ENCODE measurements at regions not wholly inside any gene's neighbourhood (a gene's known extent, or its start where the extent isn't known, plus 50 kb on each side); places are given as distances from the start of the nearest gene placed in this dataset.
A peak's percentile ranks its signal among the peaks of the same experiment; 100 is the strongest.

DNA sequence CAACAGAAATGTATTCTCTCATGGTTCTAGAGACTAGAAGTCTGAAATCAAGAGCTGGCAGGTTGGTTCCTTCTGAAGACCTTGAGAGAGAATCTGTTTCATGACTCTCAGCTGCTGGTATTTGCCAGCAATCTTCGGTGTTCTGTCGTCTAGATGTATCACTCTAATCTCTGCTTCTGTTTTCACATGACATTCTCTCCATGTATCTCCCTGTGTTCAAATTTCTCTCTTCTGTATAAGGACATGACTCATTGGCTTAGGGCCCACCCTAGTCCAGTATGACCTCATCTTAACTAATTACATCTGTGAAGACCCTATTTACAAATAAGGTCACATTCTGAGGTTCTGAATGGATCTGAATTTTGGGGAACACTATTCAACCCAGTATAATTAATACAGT, 82.3 kb downstream of the ANKRD7 start:
- Histone ChIP-seq H3K36me3 (ENCODE audit: control insufficient read depth, low read length) (no peaks in the 10 kb centered on the region), H3K27me3 (ENCODE audit: control insufficient read depth, low read length) (peaks cover 30% of the 10 kb centered on the region), H3K4me1 (ENCODE audit: control insufficient read depth, low read length) (peaks cover 7% of the 10 kb centered on the region), H3K27ac (ENCODE audit: low read depth, low read length) (no peak overlapping the region), H3K9me2 (replicated peaks; ENCODE audit: control insufficient read depth, low read length) (no peaks in the 10 kb centered on the region), H3K4me3 (ENCODE audit: low read length) (no peak overlapping the region), H3K79me2 (ENCODE audit: control insufficient read depth, low read length) (no peaks in the 10 kb centered on the region), H3K9me3 (ENCODE audit: control insufficient read depth, insufficient read depth, low read length) (peaks cover 12% of the 10 kb centered on the region; the same call in 1 of the 2 replicates), H3K4me2 (ENCODE audit: low read length) (no peak overlapping the region), H3F3A (ENCODE audit: control insufficient read depth, insufficient read depth) (no peaks in the 10 kb centered on the region), H4K20me1 (ENCODE audit: control insufficient read depth, insufficient read depth, low read depth, low read length) (no peaks in the 10 kb centered on the region)
- TF ChIP-seq EZH2phosphoT487 (IDR thresholded peaks at IDR 0.05; ENCODE audit: borderline replicate concordance, low read length) (no peak), CTCF (IDR thresholded peaks at IDR 0.05; ENCODE audit: low read depth, low read length, poor library complexity, severe bottlenecking) (no peak)

GRCh38 chr7:118311121-118311836, 86.8 kb downstream of the ANKRD7 start:
- Histone ChIP-seq H3K4me1 (ENCODE audit: control insufficient read depth, low read length) (peaks cover 8% of the 10 kb centered on the region), H3K9me3 (ENCODE audit: control insufficient read depth, insufficient read depth, low read length) (peaks cover 12% of the 10 kb centered on the region; the same call in 1 of the 2 replicates), H3K36me3 (ENCODE audit: control insufficient read depth, low read length) (no peaks in the 10 kb centered on the region), H3K4me2 (ENCODE audit: low read length) (peak overlapping the region; percentile 3; the same call in 1 of the 2 replicates), H4K20me1 (ENCODE audit: control insufficient read depth, insufficient read depth, low read depth, low read length) (no peaks in the 10 kb centered on the region), H3K79me2 (ENCODE audit: control insufficient read depth, low read length) (no peaks in the 10 kb centered on the region), H3K9me2 (replicated peaks; ENCODE audit: control insufficient read depth, low read length) (no peaks in the 10 kb centered on the region), H3K27me3 (ENCODE audit: control insufficient read depth, low read length) (peaks cover 16% of the 10 kb centered on the region), H3K27ac (ENCODE audit: low read depth, low read length) (no peak overlapping the region), H3F3A (ENCODE audit: control insufficient read depth, insufficient read depth) (no peaks in the 10 kb centered on the region), H3K4me3 (ENCODE audit: low read length) (no peak overlapping the region)
- TF ChIP-seq EZH2phosphoT487 (IDR thresholded peaks at IDR 0.05; ENCODE audit: borderline replicate concordance, low read length) (no peak), CTCF (IDR thresholded peaks at IDR 0.05; ENCODE audit: low read depth, low read length, poor library complexity, severe bottlenecking) (no peak)

- H4K20me1 ChIP-seq (ENCODE audit: control insufficient read depth, insufficient read depth, low read depth, low read length), result no peaks in the 10 kb centered on the region
- H3K9me3 ChIP-seq (ENCODE audit: control insufficient read depth, insufficient read depth, low read length), result peaks cover 12% of the 10 kb centered on the region; the same call in 1 of the 2 replicates
- peaks cover 8% of the 10 kb centered on the region for H3K4me1 ChIP-seq (ENCODE audit: control insufficient read depth, low read length)
- H3K27ac ChIP-seq (ENCODE audit: low read depth, low read length), result no peak overlapping the region
- no peaks in the 10 kb centered on the region for H3F3A ChIP-seq (ENCODE audit: control insufficient read depth, insufficient read depth)
- H3K4me2 ChIP-seq (ENCODE audit: low read length), result no peak overlapping the region
- H3K36me3 ChIP-seq (ENCODE audit: control insufficient read depth, low read length), result no peaks in the 10 kb centered on the region
- H3K27me3 ChIP-seq (ENCODE audit: control insufficient read depth, low read length), result peaks cover 11% of the 10 kb centered on the region; the same call in 1 of the 2 replicates
- H3K9me2 ChIP-seq (replicated peaks; ENCODE audit: control insufficient read depth, low read length), result no peaks in the 10 kb centered on the region
- H3K4me3 ChIP-seq (ENCODE audit: low read length), result no peak overlapping the region
- no peak for TF ChIP-seq CTCF (IDR thresholded peaks at IDR 0.05; ENCODE audit: low read depth, low read length, poor library complexity, severe bottlenecking)
- TF ChIP-seq EZH2phosphoT487 (IDR thresholded peaks at IDR 0.05; ENCODE audit: borderline replicate concordance, low read length), result no peak
- H3K79me2 ChIP-seq (ENCODE audit: control insufficient read depth, low read length), result no peaks in the 10 kb centered on the region
Observed at GRCh38 chr7:118312051-118312450, 87.5 kb downstream of the ANKRD7 start.

All from DOHH2 (cell line).